Stimulated activated naive CD8-positive, alpha-beta T cell treated with anti-CD3 and anti-CD28 coated beads, Interleukin-15, Interleukin-2, amounts not matched to agents 100 U/mL and 50 U/mL, for 24 hours (primary cell): ENCODE measurements at regions not wholly inside any gene's neighbourhood (a gene's known extent, or its start where the extent isn't known, plus 50 kb on each side); places are given as distances from the start of the nearest gene placed in this dataset.
"Not testable (repeated sequence)": the region's sequence is repeated elsewhere in the genome, so short reads cannot be mapped to it uniquely, and the experiment has no call there.

Experiments used
- ATAC-seq: fragments of 150-1000 bp; cut with Tn5 transposase; one replicate; pipeline ENCODE4 v1.10.0; 2021
- DNase-seq: peaks from one replicate; pipeline ENCODE4 v3.0.0; 2021

- no peak for ATAC-seq
- DNase-seq = no peak
These were observed 467.3 kb downstream of the IRS2 start for GRCh38 chr13:109318945-109319590.

GRCh38 chr13:109315481-109315880 is 470.9 kb downstream of the IRS2 start:
- ATAC-seq = no peak
- DNase-seq = no peak

GRCh38 chr13:109314101-109314500 is 472.3 kb downstream of the IRS2 start:
- DNase-seq (no peak), ATAC-seq (no peak)

- no peak for DNase-seq
These were observed 474.0 kb downstream of the IRS2 start for GRCh38 chr13:109312399-109312798.

GRCh38 chr13:109311431-109311976 is 474.9 kb downstream of the IRS2 start:
- not testable (repeated sequence) for ATAC-seq, DNase-seq

More at GRCh38 chr13:109312399-109312798, 474.0 kb downstream of the IRS2 start:
- no peak for ATAC-seq

- no peak for DNase-seq
- no peak for ATAC-seq
These were observed 476.6 kb downstream of the IRS2 start for GRCh38 chr13:109309625-109310363.

GRCh38 chr13:109307027-109307426 is 479.4 kb downstream of the IRS2 start:
- DNase-seq = no peak
- no peak for ATAC-seq

- DNase-seq (no peak), ATAC-seq (no peak)
These were observed 484.7 kb downstream of the IRS2 start for GRCh38 chr13:109301726-109302125.

GRCh38 chr13:109301276-109301675 is 485.1 kb downstream of the IRS2 start:
- ATAC-seq = no peak
- DNase-seq = no peak

- DNase-seq (no peak), ATAC-seq (no peak)
These were observed 488.8 kb downstream of the IRS2 start for GRCh38 chr13:109297628-109298027.

- no peak for ATAC-seq
- DNase-seq = no peak
These were observed 493.2 kb downstream of the IRS2 start for GRCh38 chr13:109293166-109293565.

- DNase-seq (no peak), ATAC-seq (no peak)
These were observed 498.2 kb downstream of the IRS2 start for GRCh38 chr13:109288151-109288709.

GRCh38 chr13:109287553-109287952 is 498.8 kb downstream of the IRS2 start:
- ATAC-seq (no peak), DNase-seq (no peak)

GRCh38 chr13:109285586-109285985 is 500.8 kb downstream of the IRS2 start:
- ATAC-seq = no peak

GRCh38 chr13:109281903-109282635 is 504.3 kb downstream of the IRS2 start:
- no peak for ATAC-seq

More at GRCh38 chr13:109285586-109285985, 500.8 kb downstream of the IRS2 start:
- no peak for DNase-seq

GRCh38 chr13:109281017-109281902 is 505.1 kb downstream of the IRS2 start:
- ATAC-seq (no peak), DNase-seq (no peak)

More at GRCh38 chr13:109281903-109282635, 504.3 kb downstream of the IRS2 start:
- no peak for DNase-seq

- ATAC-seq = no peak
These were observed 510.1 kb downstream of the IRS2 start for GRCh38 chr13:109276261-109276660.

GRCh38 chr13:109275852-109276251 is 510.5 kb downstream of the IRS2 start:
- DNase-seq = no peak
- ATAC-seq = no peak

More at GRCh38 chr13:109276261-109276660, 510.1 kb downstream of the IRS2 start:
- DNase-seq = no peak

- ATAC-seq = no peak
- no peak for DNase-seq
These were observed 511.1 kb downstream of the IRS2 start for GRCh38 chr13:109275139-109275745.

GRCh38 chr13:109274188-109274821 is 512.1 kb downstream of the IRS2 start:
- DNase-seq = no peak
- no peak for ATAC-seq
